Transverse colon (tissue), 4 donors: ENCODE measurements at regions not wholly inside any gene's neighbourhood (a gene's known extent, or its start where the extent isn't known, plus 50 kb on each side); places are given as distances from the start of the nearest gene placed in this dataset.

ENCODE experiments used
- POLR2A ChIP-seq: fragments of 450-650 bp; IDR thresholded peaks from one replicate; pipeline ENCODE4 v1.6.1; 2016; ENCODE audit warnings: antibody characterized with exemption, mild to moderate bottlenecking, moderate library complexity
- POLR2AphosphoS5 ChIP-seq, 3 donors: sonication (generic); formaldehyde crosslinking; IDR thresholded peaks; one replicate each; pipeline ENCODE4 v1.6.1; 2016; ENCODE audit warnings: antibody characterized with exemption in 3 of 3
- TF ChIP-seq, protein P1 (sequence below), 5 experiments: fragments of 200-600 bp in 3 of 5; fragments of 450-650 bp in 2 of 5; sonication (generic) in 3 of 5; IDR thresholded peaks; 1 replicate in 2 of 5; 2 replicates in 3 of 5; pipeline ENCODE4 v1.5.1; 2016 to 2017; ENCODE audit warnings: antibody characterized with exemption in 5 of 5, inconsistent platforms in 3 of 5, mild to moderate bottlenecking in 2 of 5, moderate library complexity in 1 of 5

DNA sequence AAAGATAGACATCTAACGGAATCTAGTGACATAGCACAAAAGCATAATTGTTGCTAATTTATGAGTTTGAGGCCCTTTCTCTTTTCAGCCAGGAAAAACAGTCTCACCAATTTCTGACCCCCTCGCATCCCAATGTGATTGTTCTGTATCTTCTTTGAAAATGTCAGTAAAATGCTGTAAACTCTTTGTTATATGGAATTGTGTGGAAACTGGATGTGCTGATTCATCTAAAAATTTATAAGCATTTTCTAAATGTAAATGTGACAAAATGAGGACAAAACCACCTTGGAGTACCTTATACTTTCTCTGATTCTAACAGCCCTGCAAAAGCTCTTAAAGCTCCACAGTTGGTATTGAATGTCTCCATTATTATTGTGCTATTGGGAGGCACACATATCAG lies 70.9 kb upstream of the MME start:
- TF ChIP-seq, protein P1, sequence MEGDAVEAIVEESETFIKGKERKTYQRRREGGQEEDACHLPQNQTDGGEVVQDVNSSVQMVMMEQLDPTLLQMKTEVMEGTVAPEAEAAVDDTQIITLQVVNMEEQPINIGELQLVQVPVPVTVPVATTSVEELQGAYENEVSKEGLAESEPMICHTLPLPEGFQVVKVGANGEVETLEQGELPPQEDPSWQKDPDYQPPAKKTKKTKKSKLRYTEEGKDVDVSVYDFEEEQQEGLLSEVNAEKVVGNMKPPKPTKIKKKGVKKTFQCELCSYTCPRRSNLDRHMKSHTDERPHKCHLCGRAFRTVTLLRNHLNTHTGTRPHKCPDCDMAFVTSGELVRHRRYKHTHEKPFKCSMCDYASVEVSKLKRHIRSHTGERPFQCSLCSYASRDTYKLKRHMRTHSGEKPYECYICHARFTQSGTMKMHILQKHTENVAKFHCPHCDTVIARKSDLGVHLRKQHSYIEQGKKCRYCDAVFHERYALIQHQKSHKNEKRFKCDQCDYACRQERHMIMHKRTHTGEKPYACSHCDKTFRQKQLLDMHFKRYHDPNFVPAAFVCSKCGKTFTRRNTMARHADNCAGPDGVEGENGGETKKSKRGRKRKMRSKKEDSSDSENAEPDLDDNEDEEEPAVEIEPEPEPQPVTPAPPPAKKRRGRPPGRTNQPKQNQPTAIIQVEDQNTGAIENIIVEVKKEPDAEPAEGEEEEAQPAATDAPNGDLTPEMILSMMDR (IDR thresholded peaks at IDR 0.05): no peak
- TF ChIP-seq POLR2A (no peak), POLR2AphosphoS5 (IDR thresholded peaks at IDR 0.05) (no peak)
